GM18517 (cell line): ENCODE measurements at regions not wholly inside any gene's neighbourhood (a gene's known extent, or its start where the extent isn't known, plus 50 kb on each side); places are given as distances from the start of the nearest gene placed in this dataset.
"Not testable (repeated sequence)": the region's sequence is repeated elsewhere in the genome, so short reads cannot be mapped to it uniquely, and the experiment has no call there.

Experiments
- ATAC-seq: cut with Tn5 transposase; IDR thresholded peaks from one replicate; pipeline ENCODE4 v1.9.1; 2021; ENCODE audit warnings: mild to moderate bottlenecking, moderate library complexity; ENCODE audit not compliant: unreplicated experiment

DNA sequence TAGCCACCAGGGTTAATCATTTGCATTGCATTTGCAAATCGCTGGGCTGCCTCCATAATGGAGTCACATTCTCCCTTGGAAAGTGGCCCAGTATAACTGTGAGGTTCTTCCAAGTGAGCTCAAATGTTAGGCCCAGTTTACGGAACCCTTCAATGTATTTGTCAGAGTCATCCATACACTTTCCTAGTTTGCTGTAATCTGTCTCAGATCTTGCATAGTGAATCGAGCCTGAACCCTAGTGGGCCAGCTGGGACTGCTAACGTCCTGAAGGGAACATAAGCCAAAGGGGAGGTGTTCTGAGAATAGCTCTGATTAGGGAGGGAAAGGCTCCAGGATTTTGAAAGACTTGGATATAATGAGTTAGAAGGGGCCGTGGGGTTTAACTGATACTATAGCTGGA is 406.3 kb downstream of the SLC6A15 start:
- ATAC-seq = no peak

DNA sequence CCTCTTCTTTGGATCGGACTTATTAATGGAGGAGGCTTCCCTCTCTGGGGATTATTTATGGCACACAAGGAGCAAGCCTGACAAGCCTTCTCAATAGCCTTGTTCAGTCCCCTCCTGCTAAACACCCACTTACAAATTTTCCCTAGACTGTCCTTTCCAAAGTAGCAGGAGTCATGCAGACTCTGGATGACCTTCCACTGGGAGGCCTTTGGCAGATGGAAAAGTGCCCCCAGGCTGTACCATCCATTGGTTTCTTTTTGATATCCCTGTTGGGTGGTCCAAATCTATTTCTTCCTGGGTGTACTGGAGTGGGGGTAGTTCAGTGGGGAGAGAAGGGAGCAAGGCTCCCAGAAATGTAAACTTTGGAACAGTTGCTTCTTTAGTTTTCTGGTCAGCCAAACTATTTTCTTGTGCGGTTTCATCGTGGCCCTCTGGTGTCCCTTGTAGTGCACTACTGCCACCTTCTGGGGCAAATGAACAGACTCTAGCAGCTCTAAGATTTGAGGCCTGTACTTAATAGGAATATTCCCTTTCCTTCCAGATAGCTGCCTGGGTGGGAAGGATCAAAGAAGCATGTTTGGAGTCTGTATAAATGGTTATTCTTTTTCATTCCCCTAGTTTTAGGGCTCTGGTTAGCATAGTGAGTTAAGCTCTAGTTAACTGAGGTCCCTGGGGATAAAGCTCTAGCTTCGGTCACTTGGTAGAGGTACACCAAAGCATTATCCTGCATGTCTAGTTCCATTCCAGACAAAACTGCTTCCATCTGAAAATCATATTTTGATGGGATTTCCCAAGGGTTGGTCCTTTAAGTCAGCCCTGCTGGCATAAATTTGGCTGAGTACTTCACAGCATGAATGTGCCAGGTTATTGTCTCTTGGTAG is 409.5 kb downstream of the SLC6A15 start:
- ATAC-seq = peak; percentile 62

DNA sequence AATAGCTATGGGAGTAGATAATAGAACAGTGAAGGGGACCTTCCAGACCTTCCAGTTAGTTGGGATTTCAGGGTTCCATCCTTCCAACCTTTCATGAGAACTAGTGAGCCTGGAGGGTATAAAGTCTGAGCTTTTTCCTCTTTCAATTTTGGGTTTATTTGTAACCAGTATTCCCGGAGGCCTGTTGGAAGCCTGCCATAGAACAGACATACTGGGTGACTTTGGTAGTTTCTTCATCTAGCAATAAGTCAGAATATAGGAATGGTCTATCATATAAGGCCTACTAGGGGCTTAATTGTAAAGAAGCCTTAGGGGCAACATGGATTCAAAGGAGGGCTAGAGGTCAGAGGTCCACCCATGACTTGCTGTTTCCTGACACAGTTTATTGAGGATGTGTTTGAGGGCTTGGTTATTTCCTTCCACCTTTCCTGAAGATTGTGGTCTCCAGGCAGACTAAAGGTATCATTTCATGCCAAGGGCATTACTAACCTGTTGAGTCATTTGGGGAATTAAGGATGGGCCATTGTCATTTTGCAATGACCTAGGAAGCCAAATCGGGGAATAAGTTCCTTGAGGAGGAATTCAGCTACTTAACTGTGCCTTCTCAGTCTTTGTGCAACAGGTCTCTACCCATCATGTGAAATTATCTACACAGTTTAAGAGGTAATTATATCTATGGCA is 410.3 kb downstream of the SLC6A15 start:
- ATAC-seq = no peak

DNA sequence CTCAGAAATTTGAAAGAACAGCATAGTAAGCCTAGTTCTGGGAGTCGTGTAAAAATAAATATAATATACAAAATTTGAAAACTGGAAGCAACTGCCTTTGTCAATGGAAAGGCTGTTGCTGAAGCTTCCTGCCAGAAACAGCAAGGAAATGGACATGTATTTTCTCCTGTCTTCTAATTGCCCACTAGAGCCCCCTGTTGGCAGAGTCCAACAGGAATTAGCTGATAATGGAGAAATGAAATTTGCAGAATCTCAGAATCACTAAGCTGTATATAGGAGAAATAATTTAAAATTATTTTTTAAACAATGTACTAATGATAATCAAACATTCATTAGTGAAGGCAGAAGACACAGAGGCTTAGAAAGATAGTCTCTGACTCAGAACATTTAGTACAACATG is 414.8 kb downstream of the SLC6A15 start:
- no peak for ATAC-seq

DNA sequence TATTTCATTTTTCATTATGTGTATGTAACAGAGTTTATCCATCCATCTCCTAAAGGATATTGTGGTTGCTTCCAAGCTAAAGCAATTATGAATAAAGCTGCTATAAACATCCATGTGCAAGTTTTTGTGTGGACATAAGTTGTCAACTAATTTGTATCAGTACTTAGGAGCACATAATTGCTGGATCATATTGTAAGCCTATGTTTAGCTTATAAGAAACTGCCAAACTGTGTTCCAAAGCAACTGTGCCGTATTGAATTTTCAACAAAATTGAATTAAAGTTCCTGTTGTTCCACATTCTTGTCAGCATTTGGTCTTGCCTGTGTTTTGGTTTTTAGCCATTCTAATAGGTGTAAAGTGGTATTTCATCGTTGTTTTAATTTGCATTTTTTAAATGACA is 416.9 kb downstream of the SLC6A15 start:
- ATAC-seq = no peak

DNA sequence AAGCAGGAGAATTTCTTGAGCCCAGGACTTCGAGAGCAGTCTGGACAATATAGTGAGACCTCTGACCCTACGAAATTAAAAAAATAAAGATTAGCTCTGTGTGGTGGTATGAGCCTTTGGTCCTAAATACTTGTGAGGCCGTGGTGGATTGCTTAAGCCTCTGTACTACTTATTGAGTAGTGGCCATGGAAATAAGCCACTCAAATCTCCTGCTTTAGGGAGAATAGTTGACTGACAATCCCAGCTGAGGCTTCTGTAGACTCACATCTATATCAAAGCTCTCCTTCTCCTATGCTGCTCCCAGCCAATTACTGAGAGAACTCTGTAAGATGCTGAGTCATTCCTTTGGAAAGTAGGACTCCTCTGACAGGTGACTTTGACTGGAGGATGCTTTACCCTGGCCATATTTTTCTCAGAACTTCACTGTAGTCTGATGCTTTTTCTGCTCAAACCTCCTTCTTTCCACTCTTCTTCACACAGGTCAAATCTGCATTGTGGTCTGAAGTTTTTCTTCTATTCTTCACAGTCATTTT is 420.2 kb downstream of the SLC6A15 start:
- no peak for ATAC-seq

DNA sequence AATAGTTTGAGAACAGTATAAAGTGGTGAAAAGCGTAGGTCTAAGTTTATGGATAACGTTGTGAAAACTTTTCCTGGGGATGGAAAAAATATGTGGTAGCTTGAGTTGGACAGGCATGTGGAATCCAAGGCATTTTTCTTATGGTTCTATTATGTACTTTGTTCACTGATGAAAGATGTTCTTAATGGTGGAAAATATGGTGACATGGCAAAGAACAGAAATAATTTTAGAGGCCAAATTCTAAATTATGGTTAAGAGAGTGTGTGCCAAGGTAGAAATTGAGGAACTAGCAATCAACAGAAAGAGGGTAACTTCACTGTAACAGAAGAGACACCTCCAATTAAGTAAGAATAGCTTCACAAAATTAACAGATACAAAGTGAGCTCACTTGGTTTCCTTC is 427.8 kb downstream of the SLC6A15 start:
- ATAC-seq = no peak

DNA sequence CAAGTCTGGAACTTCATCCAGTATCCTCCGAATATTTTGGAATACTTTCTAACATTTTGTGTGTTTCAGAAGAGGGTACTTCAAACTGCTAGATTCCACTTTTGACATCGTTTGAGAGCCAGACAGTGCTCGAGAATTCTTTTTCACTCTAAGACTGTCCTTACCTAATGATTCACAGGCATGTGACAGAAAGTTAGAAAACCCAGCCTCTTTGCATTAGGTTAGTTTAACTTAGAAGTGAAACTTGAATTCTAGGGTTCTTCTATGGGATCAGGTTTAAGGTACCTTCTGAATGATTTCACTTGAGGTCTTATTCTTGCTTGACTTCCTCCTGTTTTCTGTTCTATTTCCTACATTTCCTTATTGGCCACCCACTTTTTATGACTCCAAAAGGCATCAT is 431.8 kb downstream of the SLC6A15 start:
- ATAC-seq = no peak

DNA sequence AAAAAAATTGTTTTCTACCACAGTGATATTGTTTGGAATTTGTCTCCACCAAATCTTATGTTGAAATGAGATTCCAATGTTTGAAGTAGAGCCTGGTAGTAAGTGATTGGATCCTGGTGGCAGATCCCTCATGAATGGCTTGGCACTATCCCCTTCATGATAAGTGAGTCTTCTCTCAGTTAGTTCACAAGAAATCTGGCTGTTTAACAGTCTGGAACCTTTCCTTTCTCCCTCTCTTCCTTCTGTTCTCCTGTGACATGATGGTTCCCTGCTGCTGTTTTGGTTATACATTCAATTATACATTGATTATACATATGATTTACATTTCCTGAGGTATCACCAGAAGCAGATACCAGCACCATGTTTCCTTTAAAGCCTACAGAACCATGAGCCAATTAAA is 442.2 kb downstream of the SLC6A15 start:
- ATAC-seq = no peak

DNA sequence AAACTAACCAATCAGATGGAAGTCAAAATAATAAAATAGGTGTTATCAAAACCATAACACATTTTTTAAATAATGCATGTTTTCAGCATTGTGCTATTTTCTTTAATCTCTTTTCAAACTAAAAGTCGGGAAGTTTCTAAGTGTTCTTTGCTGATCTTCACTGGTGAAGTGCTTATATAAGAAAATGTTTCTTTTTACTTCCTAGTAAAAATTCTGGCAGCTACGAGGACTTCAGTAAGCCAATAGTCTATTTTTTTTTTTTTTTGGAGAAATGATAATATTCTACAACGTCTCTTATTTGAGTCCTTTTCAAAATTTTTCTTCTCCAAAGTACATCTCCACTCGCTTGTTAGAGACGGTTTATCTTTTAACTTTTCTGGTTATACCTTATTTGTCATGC is 448.0 kb downstream of the SLC6A15 start:
- ATAC-seq = no peak

DNA sequence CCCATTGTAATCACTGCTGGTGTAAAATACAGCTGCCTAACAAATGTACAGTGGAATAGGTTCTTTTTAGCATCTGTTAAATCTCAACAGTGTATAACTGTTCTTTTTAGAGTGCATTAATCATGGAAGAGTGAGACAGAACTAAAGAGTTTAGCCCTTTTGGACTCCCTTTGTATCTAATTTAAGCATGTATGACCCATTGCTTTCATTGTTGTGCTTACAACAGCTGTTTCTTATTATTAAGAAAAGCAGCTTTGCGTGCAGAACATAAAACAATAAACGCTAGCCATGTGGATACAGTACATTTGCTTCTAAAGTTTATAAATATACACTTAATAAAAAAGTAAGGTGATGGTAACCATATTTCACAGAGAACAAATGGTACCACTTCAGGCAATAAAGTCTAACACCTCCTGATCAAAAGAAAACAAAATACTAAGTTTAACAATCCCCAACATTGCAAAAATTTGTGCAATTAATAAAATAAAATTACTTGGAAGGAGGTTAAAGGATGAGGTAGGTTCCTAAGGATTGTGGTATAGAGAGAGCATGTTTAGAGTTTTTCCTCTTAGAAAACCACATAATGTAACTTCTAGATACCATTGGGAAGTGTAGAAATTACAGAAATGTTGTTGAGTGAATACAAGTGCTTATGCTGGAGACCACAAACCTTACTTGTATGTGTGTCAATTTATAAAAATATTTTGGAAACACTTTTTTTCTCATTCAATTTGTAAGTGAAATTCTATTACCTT is 448.7 kb downstream of the SLC6A15 start:
- ATAC-seq = no peak

DNA sequence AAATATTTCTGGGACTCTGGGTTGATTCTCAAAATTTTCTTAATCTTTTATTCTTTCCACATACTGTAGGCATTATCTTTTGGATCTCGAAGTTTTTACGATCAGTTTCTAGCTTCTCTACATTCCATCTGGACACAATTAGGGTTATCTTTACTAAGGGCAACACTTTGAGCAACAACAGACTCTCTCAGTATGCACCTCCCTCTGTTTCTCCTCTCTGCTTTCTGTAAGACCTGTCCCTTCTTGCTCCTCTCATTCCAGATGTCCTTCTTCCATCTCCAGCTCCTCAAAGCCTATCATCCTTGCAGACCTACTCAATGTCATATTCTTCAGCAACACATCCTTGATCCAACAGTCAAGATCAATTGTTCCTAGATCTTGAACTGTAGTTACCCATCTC is 457.0 kb downstream of the SLC6A15 start:
- no peak for ATAC-seq

DNA sequence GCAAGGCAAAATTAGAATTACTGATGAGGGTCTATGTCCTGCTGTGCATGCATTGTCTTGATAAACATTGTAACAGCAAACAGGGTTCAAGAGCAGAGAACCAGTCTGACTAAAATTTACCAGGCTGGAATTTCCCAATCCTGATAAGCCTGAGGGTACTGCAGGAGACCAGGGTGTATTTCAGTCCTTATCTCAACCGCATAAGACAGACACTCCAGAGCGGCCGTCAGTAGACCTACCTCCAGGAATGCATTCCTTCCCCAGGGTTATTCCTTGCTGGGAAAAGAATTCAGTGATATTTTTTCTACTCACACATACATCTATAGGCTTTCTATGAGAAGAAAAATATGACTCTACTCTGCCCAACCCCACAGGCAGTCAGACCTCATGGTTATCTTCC is 466.1 kb downstream of the SLC6A15 start:
- not testable (repeated sequence) for ATAC-seq

DNA sequence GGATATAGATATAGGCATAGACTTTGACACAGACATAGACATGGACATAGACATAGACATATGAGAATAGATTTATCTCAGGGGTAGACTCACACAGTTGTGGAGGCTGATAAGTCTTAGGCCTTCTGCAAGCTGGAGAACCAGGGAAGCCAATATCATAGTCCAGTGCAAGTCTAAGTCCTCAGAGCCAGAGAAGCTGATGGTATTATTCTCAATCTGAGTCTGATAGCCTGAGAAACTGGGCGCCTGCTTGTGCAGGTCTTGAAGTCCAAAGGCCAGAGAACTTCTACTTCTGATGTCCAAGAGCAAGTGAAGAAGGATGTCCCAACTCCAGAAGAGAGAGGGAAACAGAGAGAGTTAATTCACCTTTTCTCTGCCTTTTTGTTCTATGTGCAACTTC is 476.5 kb downstream of the SLC6A15 start:
- ATAC-seq = no peak

DNA sequence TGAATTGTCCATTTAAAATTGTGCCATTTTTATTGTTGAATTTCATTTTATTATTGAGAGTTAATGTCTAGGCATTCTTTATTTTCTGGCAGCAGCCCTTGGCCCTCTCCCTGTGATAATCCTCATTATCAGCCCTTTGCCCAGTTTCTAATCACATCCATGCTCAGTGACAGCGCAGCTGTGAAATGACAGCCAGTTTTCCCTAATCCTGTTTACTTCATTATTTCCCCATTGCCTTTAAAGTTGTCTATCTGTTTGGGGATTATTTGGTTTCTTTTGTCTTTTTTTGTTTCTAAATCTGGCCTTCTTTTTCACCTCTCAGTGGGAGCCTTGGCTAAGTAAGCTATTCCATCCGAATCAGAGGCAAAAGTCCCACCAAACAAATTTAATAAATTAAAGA is 476.9 kb downstream of the SLC6A15 start:
- ATAC-seq = no peak

DNA sequence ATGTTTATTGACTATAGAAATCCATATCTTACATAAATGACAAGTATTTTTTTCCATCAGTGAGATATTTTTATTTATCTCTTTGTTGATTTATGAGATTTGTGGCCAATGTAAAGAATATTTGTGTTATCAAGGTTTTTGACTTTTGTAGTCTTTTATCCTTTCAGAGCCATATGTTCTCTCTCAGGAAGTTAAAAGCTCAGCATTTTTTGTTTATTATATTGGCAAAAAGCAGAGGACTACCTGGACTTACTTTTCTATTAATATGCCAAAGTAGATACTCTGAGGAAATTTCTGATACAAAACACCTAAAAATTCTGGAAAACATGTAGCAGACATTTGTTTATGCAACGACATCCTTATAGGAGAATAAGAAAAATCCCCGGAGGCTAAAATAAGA is 490.3 kb downstream of the SLC6A15 start:
- ATAC-seq = no peak

DNA sequence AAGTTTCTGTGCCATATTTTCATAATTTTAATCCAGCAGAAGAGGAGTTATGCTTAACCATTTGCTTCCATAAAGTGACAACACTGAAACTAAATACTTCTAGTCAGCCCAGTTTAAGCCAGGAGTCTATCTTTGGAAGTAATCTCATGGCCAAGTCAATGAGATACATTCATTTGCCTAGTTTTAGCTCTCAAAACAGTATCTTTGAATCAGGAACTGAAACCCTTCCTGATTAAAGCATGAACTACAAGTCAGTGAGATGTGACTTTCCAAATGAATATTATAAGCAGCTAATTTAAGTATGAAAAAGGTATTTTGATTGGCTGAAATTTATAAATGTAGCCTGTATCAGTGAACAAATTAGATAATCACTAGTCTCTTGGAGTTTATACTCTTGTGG is 491.5 kb downstream of the SLC6A15 start:
- ATAC-seq = no peak

DNA sequence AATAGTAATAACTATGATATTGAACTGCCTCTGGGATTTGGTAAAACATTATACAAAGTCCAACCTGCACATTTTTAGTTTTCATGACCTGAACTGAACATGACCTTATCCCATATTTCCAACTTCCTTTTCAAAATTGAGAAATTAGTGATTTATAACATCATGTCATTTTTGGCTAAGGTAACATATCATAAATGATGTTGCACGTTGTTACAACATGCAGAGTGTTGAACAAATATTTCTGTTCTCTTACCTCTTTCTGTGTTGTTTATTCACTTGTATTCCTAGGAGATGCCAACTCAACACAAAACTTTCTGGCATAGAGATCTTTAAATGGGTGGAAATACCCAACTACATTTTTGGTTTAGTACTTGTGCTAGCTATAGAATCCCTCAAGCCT is 496.0 kb downstream of the SLC6A15 start:
- no peak for ATAC-seq

DNA sequence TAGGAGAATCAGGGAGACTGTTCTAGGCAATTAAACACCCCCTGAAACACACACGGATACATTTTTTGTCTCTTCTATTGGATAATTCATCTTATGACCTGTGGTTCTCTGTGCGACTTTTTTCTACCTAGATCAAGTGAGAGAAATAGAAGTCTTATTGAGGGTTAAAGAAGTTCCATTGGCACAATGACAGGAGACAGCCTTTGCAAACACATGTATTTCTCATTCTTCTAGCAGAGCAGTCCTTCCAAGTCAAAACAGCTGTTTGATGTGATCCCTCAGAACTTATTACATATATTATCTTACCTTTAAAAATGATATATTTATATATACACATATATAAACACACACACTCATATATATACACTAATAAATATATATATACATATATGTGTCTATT is 496.7 kb downstream of the SLC6A15 start:
- no peak for ATAC-seq

DNA sequence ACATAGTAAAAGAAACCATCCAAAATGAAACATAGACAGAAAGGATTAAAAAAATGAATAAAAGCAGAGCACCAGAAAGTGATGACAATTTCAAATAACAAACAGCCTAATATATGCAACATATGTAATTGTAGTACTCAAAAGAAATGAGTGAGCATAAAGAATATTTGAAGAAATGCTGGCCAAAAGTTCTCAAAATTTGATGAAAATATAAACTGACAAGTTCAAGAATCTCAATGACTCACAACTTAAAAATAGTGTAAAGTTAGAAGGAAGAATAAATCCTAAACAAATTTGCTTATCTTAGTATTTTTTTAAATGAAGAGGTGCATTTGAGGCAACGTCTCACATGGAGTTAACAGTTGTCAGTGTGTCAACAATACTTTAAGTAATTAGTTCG is 498.9 kb downstream of the SLC6A15 start:
- no peak for ATAC-seq

DNA sequence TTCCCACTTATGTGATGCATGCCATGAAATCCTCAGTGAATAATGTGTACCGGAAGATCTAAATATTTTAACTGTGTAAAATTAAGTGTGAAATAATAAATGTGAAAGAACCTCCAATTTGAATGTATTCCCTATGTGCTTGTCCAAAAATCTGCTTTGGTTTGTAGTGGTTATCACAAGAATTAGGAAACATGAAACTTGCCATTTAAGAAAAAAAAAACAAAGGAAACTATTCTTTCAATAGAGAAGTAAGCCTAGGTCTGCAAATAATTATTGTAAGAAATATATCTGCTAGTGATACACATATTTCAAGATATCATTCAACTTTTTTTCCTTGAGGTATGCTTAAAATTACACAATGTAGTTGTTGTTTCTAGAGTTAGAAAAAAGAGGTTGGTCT is 500.4 kb downstream of the SLC6A15 start:
- ATAC-seq = no peak

DNA sequence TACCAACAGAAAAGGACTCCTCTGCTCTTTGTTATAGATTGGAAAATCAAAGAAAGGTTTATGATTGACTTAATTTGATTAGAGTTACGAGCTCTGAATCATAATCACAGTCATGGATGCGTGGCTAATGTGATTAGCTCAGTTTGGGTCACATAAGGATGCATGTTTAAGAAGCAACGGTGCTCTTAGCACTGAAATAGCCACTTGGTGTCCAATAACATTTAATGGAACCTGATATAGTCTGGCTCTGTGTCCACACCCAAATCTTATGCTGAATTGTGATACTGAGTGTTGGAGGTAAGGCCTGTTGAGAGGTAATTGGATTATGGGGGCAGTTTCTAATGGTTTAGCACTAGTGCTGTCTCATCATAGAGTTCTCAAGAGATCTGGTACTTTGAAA is 501.6 kb downstream of the SLC6A15 start:
- ATAC-seq = no peak
